Daoy (cell line): ENCODE measurements at regions not wholly inside any gene's neighbourhood (a gene's known extent, or its start where the extent isn't known, plus 50 kb on each side); places are given as distances from the start of the nearest gene placed in this dataset.

ENCODE experiments used
- DNase-seq: peaks from one replicate; pipeline ENCODE4 v3.0.0-alpha.2; 2015; ENCODE audit warnings: low read depth

DNA sequence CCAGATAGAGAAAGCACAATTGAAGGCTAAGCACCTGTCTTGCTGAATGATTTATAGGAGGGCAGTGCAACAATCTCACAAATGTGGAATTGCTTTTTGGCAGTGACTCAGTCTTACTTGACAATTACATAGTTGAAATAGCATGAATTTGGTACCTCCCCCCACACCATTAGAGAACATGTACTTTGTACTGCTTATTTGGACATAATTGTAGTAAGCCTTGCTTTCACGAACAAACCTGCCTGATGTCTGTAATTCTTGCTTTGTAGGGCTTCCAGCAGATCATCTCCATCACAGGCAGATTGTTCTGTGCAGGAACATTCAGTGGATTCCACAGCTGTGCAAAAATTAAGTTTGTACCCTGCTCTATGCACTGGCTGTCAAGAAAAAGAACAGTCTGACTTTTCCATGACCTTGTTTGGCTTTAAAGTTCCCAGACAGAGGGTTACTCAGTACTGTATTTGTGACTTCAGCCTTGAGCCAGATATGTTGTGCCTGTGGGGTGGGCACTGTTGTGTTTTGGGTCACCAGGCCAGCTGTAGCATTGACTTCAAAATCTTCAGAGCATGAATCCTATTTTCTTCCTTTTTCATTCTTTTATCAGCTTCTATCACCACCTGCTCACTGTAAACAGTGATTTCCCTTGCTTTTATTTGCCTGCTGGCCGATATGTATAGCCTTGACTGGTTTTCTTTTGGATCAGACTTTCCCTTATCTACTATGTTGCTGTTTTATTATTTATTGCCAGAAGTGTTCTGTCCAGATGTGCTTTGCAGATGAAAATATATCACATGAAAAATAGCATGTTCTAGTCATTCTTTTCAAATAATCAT is 941.0 kb upstream of the CHORDC1 start:
- DNase-seq: no peak

DNA sequence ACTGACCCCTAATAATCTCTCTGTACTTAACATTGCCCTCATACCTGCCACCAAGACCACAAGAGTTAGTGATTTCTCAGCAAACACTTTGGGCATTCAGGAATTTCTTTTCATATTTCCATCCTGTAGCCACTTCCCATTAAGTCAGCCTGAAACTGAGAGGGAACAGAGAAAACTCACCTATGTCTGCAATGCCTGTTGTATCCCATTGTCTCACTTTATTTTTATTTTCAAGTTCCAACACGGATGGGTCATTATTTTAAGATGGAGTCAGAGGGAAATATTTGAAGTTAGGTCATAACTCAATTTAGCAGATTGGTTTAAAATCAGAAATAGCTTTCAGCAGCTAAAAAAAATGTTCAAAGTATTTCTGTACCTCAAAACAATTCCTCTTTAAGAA is 937.8 kb upstream of the CHORDC1 start:
- DNase-seq: no peak

DNA sequence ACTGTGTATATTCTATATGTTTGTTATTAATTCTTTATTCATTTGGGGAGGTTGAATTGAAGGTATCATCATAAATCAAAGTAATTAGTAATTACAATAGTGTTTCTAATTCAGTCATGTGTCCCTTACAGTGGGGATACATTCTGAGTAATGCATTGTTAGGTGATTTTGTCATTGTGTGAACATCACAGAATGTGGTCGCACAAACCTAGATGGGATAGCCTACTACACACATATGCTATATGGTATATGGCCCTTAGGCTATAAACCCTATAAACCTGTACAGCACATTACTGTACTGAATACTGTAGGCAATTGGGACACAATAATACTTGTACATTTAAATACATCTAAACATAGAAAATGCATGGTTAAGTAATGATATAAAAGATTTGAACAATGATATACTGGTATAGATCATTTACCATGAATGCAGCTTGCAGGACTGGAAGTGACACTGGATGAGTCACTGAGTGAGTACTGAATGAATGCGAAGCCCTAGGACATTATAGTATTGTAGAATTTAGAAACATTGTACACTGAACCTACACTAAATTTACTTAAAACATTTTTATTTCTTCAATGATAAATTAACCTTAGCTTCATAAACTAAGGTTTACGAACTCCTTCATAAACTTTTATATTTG is 936.2 kb upstream of the CHORDC1 start:
- no peak for DNase-seq

DNA sequence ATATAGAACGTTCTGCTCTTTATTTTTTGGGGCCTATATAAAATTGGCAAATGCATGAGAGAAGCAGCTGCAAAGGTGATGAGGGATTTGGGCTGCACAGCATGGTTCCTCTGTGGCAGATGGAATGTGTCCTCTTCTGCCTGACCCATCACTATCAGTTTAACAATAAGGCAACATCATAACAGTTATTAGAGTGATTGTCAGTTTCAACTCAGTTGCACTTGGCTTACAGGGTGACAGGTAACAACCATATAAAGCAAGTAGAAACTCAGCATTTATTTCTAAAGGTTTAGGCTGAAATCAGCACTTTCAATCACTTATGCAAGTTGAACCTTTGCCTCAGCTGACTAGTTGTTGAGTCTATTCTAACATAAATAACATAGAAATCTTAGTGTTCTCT is 935.4 kb upstream of the CHORDC1 start:
- DNase-seq: no peak

DNA sequence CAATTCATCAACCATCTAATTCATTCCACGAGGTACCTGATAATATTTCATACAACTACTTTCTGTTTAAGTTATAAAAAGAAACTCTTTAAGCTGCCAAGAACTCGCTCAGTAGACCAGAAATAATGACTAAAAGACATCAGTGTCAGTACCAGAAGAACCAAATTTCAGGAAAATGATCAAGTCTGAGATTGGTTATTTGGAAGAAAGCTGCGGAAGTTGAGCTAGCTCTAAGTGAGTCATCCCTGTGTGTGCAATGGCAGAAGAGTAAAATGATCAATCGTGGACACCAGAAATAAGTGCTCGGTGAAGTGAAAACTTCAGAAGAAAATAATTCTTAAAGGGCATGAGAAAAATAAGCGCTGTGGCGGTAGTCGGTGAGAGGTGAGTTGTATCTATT is 933.2 kb upstream of the CHORDC1 start:
- DNase-seq: no peak

DNA sequence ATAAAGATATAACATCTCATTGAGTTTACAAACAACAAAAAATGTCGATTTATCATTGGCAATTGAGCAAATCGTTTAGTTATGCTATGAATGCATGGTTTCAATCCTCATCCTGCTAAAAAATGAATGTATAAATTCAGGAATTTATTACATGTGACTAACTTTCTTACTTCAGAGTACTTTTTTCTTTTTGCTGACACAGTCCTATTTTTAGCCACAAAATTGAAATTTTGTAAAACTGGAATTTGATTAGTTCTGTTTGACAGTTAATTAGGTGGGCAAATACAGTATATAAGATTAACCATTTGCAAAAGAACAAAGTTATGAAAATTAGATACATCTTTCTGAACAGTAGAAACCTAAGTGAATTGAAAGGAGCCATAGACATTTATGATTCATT is 925.0 kb upstream of the CHORDC1 start:
- no peak for DNase-seq

DNA sequence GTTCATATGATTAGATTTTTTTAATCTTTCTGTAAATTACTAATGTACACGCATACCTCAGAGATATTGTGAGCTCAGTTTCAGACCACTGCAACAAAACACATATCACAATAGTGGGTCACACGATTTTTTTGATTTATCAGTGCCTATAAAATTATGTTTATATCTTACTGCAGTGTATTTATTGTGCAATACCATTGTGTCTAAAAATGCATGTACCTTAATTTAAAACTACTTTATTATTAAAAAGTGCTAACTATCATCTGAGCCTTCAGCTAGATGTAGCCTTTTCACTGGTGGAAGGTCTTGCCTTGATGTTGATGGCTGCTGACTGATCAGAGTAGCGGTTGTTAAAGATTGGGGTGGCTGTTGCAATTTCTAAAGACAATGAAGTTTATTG is 918.8 kb upstream of the CHORDC1 start:
- no peak for DNase-seq

DNA sequence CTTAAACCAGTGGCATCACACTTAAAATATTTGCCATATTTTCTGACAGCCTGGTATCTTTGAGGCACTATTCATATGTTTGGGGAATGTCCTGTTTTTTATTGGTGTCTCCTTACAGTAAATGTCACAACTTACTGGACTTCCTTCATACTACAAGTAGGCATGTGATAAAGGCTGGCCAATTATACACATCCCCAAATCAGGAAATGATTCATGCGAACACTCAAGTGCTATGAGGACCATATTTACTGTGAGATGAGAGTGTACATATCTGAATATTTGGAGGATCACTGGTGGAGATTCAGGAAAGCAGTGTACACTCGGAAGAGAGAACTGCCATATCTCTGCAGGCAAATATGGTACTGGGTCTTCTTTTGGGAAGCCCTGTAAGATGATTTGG is 913.8 kb upstream of the CHORDC1 start:
- DNase-seq: no peak

DNA sequence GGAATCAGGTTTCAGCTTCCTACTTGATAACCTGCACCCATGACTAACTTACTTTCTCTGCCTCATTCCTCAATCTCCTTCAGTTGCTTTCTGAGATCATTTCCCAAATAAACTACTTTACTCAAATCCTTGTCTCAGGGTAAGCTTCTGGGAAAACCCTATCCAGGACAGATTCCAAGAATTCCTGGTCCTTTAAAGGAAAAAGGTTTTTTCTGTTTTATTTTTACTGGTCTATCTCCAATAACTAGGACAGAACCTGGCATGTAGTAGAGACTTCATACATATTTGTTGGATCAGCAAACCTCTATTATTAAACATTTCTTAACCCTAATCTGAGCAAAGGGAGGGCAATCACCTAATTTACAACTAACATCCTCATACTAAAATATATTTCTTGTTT is 910.5 kb upstream of the CHORDC1 start:
- no peak for DNase-seq

DNA sequence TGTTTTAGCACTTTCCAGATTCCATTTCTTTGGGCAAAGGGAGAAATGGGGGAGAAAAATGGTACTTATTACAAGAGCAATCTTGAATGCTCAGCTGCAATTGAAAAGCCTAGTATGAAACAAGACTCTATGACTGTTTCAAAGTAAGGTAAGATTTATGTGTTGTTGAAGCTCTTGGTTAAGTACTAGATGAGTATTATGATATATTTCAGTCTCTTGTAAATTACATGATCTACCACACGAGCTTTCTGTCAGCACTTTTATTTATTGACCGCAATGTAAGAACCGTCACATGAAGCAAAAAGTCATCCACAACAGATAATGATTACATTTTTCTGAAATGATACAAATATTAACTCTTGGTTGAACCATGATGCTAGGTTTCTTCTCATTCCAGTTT is 906.7 kb upstream of the CHORDC1 start:
- DNase-seq: no peak

DNA sequence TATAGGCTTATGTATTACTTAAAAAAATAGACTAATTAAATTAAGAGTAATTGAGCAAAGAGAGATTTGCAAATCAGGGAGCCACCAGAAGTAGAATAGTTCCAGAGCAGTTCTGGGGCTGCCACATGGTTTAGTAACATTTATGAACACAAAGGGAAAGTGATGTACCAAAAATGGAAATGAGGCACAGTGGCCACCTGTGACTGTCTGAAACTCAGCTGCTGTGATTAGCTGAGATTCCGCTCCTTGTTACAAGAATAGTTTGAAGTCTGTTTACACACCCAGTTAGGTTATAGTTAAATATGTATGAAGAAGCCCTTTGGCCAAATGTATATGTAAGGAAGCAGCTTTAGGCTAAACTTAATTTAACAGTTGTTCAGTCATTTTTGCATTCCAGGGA is 901.5 kb upstream of the CHORDC1 start:
- no peak for DNase-seq

DNA sequence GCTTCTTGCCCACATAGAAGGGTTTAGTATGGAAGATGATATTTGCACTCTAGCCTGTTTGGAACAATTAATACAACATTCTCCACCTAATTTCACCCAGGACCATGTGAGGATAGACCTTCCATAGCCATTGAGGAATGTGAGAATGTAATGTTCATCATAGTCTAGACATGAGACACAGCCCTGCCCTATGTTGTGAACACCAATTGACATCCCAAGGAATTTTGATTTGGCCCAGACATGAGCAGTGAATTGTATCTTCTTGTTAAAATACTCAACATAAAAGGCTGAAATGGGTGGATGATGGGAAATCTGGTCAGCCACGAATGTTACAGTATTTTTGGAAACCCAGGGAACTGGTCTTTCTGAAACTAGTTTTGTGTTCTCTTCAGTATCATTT is 892.3 kb upstream of the CHORDC1 start:
- DNase-seq: no peak

DNA sequence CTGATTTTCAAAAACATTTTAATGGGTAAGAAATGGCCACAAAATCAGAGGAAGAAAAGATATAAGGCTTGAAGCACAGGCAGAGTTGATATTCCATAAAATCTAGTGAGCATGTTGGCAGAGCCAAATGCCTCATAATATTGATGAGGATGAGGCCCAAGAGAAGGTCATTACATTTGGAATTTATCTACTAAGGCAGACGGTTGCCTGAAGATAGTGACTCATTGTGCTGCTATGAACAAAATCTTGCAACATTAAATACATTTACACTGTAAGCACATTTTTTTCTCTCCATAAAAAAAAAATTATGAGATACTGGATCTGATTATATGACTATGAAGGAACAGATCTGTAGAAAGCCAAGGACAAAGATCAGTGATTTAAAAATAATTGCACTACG is 881.4 kb upstream of the CHORDC1 start:
- DNase-seq: no peak

DNA sequence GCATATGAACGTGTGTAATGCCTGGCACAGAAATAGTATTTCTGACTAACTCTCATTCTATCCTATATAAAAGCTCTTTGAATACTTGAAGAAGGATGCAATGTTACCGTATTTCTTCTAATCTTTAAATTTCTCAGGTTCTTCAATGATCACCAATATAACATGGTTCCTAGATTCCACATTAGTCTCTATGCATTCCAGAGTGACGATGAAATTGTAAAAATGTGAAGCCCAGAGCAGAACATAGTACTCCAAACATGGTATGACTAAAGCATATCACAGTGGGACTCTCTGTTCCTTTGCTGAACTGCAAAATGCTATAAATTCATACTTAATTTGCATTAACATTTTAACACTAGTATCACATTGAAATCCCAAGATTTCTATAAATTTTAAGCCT is 877.6 kb upstream of the CHORDC1 start:
- DNase-seq: no peak

DNA sequence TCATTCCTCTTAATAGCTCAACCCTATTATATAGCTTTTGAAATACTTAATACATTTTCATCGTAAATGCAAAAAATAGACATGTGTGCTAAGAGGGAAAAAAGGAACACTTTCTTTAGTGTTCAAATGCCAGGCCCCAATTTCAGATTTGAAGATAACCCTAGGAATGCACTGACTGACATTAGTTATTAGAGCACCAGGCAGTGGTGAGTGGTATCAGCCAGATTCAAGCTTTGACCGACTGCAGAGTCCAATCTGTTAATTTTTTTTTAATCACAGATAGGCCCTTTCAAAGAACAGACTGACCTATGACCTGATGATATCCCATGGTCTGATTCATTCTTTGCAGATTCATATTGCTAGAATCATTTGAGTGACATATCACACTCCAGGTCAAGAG is 874.2 kb upstream of the CHORDC1 start:
- no peak for DNase-seq

DNA sequence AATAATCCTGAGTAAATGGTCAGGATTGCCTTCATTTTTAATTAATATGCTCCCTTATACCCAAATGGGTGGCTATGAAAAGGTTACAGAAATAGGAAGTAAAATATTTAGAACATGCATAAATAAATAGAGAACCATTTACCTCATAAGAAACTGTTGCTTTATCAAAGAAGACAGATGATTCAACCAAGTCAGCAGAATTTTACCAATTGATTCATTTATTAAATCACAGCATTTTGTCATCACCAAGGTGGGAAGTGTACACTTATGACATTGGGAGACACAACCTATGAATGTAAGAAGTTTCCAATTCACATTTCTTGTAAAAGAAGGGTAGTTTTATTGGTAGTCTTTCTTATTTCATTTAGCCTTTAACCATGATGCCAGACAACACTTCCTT is 870.3 kb upstream of the CHORDC1 start:
- no peak for DNase-seq

DNA sequence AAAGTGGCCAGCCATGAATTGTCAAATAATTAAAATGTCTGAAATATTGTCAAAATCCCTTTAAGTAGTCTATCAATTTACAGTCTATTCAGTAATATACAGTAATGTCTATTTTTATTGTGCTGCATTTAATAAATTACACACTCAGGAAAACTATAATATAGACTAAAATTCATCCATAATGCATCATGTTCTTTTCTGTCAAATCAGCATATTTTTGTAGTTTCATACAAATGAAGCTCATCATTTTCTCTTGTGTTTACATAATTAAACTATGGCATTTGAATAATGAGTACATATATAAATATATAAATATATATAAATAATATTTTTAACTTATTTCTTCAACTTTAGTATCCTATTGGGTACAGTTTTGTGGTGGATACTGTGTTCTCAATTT is 868.7 kb upstream of the CHORDC1 start:
- DNase-seq: no peak

DNA sequence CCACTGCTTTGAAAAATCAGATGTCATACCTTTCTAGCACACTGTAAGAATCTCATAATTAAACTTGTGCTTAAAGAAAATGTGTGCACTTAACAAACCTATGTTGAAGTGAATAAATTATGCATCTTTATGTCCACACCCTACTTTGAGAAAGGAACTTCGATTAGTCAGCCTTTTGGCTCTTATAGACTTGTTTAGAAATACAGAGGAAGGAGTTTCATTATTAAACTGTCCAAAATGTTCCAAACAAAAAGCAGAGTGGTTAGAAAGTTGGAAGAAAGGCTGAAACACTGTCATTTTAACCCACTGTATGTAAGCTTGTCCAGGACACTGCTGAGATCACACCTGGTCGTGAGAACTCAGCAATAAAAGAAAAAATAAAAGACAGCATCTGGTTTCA is 863.2 kb upstream of the CHORDC1 start:
- DNase-seq: no peak

DNA sequence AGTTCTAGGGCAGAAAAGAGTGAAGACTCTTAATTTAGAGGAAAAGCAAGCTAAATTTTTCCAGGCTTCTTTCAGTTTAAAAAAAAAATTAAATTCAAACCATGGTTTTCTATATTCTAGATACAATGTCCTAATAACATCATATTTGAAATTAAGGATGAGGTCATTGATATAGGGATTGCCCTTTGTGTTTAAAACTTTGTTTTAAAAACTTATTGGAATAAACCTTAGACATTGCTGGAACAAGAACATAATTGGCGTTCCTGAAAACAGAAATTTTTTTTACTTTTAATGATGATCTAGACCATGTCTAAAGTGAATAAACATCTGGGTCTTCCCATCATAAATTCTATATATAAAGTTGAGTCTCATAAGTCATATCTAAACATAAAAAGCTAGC is 859.4 kb upstream of the CHORDC1 start:
- no peak for DNase-seq

DNA sequence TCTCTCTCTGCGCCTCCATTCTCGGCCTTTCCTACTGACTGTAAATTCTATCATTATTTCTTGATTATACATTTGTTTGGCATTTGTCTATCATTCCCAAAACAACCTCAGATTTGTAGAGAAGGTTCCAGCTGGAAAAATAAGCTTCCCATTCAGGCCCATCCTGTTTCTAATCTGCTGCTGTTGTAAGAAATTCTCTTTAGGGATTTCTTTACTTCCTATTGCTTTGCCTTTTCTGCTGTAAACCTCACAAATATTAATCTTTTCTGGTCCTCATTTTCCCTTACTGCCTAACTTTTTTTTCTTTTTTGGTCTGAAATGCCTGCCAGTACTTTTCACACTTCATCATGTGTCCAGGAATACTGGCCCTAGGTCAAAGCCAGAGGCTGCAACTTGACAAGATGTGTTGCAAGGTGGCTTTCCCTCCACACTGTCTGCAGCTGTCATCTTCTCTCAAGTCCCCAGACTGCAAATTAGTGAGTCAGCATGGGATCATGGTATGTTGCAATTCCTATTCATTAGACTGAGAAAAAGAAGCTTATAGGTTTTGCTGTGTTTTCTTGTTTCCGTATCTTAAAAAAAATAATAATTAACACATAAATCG is 858.7 kb upstream of the CHORDC1 start:
- no peak for DNase-seq

DNA sequence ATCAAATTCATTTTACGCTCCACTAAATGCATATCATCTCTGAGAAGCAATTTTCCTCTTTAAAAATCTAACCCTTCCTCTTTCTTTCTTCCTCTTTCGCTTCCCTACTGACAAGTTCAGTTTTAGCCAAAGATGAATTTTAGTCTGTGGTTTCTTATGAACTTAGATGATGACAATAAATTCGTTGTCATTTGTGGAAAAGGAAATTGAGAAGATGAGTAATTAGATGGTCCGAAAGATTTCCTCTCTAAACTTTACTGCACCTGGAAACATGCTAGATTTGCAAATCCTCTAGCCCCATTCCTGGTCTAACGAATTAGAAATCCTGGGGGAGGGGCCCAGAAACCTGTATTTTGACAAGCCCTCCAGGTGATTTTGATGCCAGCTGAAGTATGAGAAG is 855.4 kb upstream of the CHORDC1 start:
- DNase-seq: no peak

DNA sequence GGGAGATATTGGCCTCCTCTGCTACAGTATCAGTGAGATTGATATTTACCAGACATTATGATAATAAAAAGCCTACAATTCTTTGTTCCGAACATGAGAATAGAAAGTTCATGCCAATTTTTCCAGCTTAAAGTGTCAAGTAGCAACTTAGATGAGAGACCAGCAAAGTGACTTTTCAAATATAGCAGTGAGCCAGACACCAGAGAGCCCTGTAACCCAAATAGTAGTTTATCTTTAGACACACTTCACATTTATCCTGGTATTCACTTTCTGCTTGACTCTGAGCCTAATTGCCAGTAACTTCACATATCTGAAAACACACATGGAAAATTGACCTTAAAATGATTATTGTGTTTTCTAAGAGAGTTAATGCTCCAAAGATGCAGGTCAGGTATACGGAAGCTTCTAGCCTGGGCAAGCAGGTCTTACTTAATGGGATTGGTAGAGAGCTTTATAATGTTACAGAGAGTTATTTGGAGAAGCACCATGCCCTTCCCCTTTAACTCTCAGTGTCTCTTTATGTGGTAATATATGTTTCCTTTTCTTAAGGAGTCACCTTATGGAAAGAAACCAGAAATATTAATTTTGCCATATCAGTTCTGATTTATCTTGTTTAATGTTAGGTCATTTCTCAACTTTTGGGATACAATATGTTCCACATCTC is 852.3 kb upstream of the CHORDC1 start:
- DNase-seq: no peak

DNA sequence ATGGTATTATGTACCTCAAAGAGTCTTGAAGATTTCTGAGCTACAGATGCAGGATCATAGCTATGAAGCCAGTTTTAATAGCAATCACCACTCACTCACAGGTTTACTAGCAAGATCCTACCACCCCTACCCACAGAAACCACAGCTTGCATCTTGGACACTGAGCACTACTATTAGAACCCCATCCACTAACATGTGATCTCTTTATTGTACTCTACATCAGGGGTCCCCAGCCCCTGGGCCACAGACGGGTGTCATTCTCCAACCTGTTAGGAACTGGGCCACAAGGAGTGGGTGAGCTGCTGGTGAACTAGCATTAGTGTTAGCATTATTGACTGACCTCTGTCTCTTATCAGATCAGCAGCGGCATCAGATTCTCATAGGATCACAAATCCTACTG is 844.8 kb upstream of the CHORDC1 start:
- DNase-seq: no peak
